Activated T-helper 17 cell treated with anti-CD3 and anti-CD28 coated beads, Interleukin-2, amount 50 U/mL, for 72 hours (primary cell): ENCODE measurements at regions not wholly inside any gene's neighbourhood (a gene's known extent, or its start where the extent isn't known, plus 50 kb on each side); places are given as distances from the start of the nearest gene placed in this dataset.
"Not testable (repeated sequence)": the region's sequence is repeated elsewhere in the genome, so short reads cannot be mapped to it uniquely, and the experiment has no call there.

Experiments used
- ATAC-seq: fragments of 150-1000 bp; cut with Tn5 transposase; replicated peaks from 2 replicates; pipeline ENCODE4 v1.10.0; 2021; ENCODE audit warnings: mild to moderate bottlenecking, moderate library complexity
- H3K27ac Mint-ChIP-seq: one replicate; pipeline ENCODE4 v1.8.0; 2022; ENCODE audit warnings: mixed read lengths
- H3K27me3 Mint-ChIP-seq: one replicate; pipeline ENCODE4 v1.8.0; 2022; ENCODE audit warnings: mixed read lengths
- H3K36me3 Mint-ChIP-seq: one replicate; pipeline ENCODE4 v1.8.0; 2022; ENCODE audit warnings: low read depth, mild to moderate bottlenecking, mixed read lengths
- H3K4me1 Mint-ChIP-seq: one replicate; pipeline ENCODE4 v1.8.0; 2022; ENCODE audit warnings: mixed read lengths
- H3K4me3 Mint-ChIP-seq: one replicate; pipeline ENCODE4 v1.8.0; 2022; ENCODE audit warnings: mild to moderate bottlenecking, mixed read lengths
- H3K9me3 Mint-ChIP-seq: one replicate; pipeline ENCODE4 v1.8.0; 2022; ENCODE audit warnings: mixed read lengths

- H3K27me3 Mint-ChIP-seq, result peaks cover 5% of the 10 kb centered on the region
- H3K9me3 Mint-ChIP-seq, result no peaks in the 10 kb centered on the region
- ATAC-seq, result no peak
- H3K27ac Mint-ChIP-seq, result no peak overlapping the region
- H3K36me3 Mint-ChIP-seq, result no peaks in the 10 kb centered on the region
- no peak overlapping the region for H3K4me3 Mint-ChIP-seq
- H3K4me1 Mint-ChIP-seq, result no peaks in the 10 kb centered on the region
Measured at GRCh38 chr16:87152221-87152755, 164.9 kb downstream of the C16orf95 start.

DNA sequence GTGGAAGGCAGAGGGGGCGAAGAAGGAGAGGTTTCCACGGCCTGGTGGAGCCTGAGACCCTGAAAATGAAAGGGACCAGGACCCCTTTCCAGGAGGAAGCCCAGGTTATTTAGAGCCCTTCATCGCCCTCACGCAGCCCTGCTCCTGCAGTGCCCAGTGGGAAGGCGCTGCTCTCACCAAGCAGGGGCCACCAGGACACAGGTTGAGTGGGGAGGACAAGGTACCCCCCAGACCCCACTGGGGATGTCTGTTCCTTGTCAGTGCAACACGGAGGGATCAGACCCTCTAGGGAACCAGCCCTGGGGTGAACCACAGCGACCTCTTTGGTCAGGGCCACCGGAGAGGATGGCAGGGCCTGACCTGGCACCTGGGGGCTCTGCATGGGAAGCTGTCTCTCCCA is 163.9 kb downstream of the C16orf95 start:
- H3K36me3 Mint-ChIP-seq, result no peaks in the 10 kb centered on the region
- no peaks in the 10 kb centered on the region for H3K4me1 Mint-ChIP-seq
- ATAC-seq, result no peak
- no peak overlapping the region for H3K4me3 Mint-ChIP-seq
- H3K27ac Mint-ChIP-seq, result no peak overlapping the region
- H3K9me3 Mint-ChIP-seq, result no peaks in the 10 kb centered on the region
- peaks cover 5% of the 10 kb centered on the region for H3K27me3 Mint-ChIP-seq

DNA sequence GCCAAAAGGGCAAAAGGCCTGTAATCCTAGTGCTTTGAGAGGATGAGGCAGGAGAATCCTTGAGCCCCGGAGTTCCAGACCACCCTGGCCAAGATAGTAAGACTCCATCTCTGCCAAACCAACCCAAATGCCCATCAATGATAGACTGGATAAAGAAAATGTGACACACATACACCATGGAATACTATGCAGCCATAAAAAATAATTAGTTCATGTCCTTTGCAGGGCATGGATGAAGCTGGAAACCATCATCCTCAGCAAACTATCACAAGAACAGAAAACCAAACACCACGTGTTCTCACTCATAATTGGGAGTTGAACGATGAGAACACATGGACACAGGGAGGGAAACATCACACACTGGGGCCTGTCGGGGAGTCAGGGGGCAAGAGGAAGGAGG is 161.9 kb downstream of the C16orf95 start:
- not testable (repeated sequence) for H3K9me3 Mint-ChIP-seq, H3K4me1 Mint-ChIP-seq, H3K36me3 Mint-ChIP-seq, H3K27ac Mint-ChIP-seq, H3K4me3 Mint-ChIP-seq, ATAC-seq, H3K27me3 Mint-ChIP-seq

DNA sequence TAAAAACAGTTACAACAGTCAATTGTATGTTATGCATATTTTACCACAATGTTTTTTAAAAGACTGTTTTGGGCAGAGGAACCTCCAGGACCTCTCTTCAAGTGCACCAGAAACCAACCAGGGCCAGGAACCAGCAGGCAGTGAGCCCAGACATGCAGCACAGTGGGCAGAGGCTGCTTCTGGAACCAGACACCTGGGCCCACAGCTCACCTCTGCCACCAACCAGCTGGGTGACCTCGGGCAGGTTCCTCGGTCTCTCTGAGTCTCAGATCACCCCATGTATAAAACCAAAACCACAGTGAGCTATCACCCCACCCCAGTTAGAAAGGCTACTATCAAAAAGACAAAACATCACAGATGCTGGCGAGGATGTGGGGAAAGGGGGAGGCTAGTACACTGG is 161.0 kb downstream of the C16orf95 start:
- Mint-ChIP-seq H3K27ac (no peak overlapping the region), H3K27me3 (peaks cover 5% of the 10 kb centered on the region), H3K36me3 (no peaks in the 10 kb centered on the region), H3K4me1 (no peaks in the 10 kb centered on the region), H3K4me3 (no peak overlapping the region), H3K9me3 (no peaks in the 10 kb centered on the region)
- no peak for ATAC-seq

DNA sequence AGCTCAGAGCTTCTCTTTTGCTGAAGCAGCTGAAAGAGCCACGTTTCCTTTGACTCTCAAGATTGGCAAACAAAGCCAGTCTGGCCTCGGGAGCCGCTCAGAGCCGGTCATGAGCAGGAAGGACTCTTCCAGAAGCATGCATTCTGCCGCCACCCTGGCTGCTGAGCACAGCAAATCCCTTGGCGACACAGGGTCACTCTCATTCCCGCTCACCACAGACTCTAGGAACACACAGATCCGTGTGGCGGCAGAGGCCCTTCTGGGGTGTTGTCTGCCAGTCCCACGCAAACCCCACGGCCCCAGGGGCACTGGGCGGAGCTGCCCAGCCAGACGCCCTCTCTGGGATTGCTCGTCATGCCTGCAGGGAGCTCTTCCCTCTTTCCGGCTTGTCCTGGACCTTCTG is 157.0 kb downstream of the C16orf95 start:
- Mint-ChIP-seq H3K9me3 (peaks cover 4% of the 10 kb centered on the region), H3K4me1 (peaks cover 5% of the 10 kb centered on the region), H3K36me3 (peaks cover 6% of the 10 kb centered on the region), H3K4me3 (no peak overlapping the region), H3K27me3 (peaks cover 5% of the 10 kb centered on the region), H3K27ac (no peak overlapping the region)
- no peak for ATAC-seq

GRCh38 chr16:87160701-87161337 is 156.4 kb downstream of the C16orf95 start:
- H3K4me3 Mint-ChIP-seq, result no peak overlapping the region

DNA sequence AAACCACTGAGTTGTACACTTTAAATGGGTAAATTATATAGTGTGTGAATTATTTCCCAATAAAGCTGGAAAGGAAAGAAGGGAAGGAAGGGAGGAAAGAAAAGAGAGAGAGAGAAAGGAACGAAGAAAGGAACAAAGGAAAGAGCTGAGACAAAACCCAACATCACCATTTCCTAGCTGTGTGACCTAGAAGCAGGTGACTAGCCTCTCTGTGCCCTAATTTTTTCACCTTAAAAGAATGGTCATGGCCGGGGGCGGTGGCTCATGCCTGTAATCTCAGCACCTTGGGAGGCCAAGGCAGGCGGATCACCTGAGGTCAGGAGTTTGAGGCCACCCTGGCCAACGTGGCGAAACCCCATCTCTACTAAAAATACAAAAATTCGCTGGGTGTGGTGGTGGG is 155.8 kb downstream of the C16orf95 start:
- ATAC-seq, H3K27me3 Mint-ChIP-seq, H3K36me3 Mint-ChIP-seq, H3K9me3 Mint-ChIP-seq, H3K4me3 Mint-ChIP-seq, H3K4me1 Mint-ChIP-seq: not testable (repeated sequence)
- peak overlapping the region; percentile 67 for H3K27ac Mint-ChIP-seq

More at GRCh38 chr16:87160701-87161337, 156.4 kb downstream of the C16orf95 start:
- Mint-ChIP-seq H3K27ac (peak overlapping the region; percentile 67), H3K36me3 (peaks cover 6% of the 10 kb centered on the region), H3K9me3 (peaks cover 4% of the 10 kb centered on the region), H3K4me1 (peaks cover 5% of the 10 kb centered on the region), H3K27me3 (peaks cover 3% of the 10 kb centered on the region)
- peak; percentile 61 for ATAC-seq

GRCh38 chr16:87161822-87162676 is 155.1 kb downstream of the C16orf95 start:
- H3K36me3 Mint-ChIP-seq, result peaks cover 6% of the 10 kb centered on the region
- peaks cover 8% of the 10 kb centered on the region for H3K4me1 Mint-ChIP-seq
- peak; percentile 62 for ATAC-seq
- no peaks in the 10 kb centered on the region for H3K27me3 Mint-ChIP-seq
- H3K4me3 Mint-ChIP-seq, result no peak overlapping the region
- peak overlapping the region; percentile 37 for H3K27ac Mint-ChIP-seq
- peaks cover 4% of the 10 kb centered on the region for H3K9me3 Mint-ChIP-seq

- peak overlapping the region; percentile 37 for H3K27ac Mint-ChIP-seq
- not testable (repeated sequence) for H3K9me3 Mint-ChIP-seq, H3K27me3 Mint-ChIP-seq, ATAC-seq, H3K36me3 Mint-ChIP-seq, H3K4me1 Mint-ChIP-seq, H3K4me3 Mint-ChIP-seq
Measured at GRCh38 chr16:87162799-87163198, 154.4 kb downstream of the C16orf95 start.

DNA sequence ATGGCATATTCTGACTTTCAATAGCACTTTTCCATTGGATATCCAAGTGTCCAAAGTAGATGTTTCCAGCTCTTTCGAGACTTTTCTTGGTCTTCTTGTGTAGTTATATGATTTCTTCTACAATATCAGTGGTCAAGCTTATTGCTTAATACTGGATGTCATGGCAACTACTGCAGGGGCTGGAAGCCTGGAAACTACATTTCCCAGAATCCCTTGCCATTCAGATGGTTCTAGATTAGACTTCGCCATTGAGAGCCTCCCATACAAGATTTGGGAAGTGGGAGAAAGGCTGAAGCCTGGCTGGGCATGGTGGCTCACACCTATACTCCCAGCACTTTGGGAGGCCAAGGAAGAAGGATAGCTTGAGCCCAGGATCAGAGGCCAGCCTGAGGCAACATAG is 153.6 kb downstream of the C16orf95 start:
- peaks cover 10% of the 10 kb centered on the region for H3K4me1 Mint-ChIP-seq
- no peak overlapping the region for H3K27ac Mint-ChIP-seq
- peaks cover 4% of the 10 kb centered on the region for H3K9me3 Mint-ChIP-seq
- no peak overlapping the region for H3K4me3 Mint-ChIP-seq
- H3K27me3 Mint-ChIP-seq, result no peaks in the 10 kb centered on the region
- peaks cover 6% of the 10 kb centered on the region for H3K36me3 Mint-ChIP-seq
- ATAC-seq, result no peak

DNA sequence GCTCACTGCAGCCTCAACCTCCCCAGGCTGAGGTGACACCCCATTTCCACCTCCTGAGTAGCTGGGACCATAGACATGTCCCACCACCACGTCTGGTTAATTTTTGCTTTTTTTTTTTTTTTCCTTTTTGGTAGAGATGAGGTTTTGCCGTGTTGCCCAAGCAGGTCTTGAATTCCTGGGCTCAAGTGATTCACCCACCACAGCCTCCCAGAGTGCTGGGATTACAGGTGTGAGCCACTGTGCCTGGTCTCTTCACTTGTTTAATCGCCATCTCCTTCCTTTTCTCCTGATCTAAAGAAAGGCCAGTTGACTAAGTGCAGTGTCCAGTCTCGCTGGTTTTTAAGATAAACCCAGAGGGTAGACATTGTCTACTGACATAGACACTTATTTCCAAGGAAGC is 152.0 kb downstream of the C16orf95 start:
- no peak overlapping the region for H3K27ac Mint-ChIP-seq
- H3K36me3 Mint-ChIP-seq, result peaks cover 6% of the 10 kb centered on the region
- H3K27me3 Mint-ChIP-seq, result no peaks in the 10 kb centered on the region
- H3K4me3 Mint-ChIP-seq, result no peak overlapping the region
- H3K4me1 Mint-ChIP-seq, result peaks cover 10% of the 10 kb centered on the region
- ATAC-seq, result peak; percentile 30
- H3K9me3 Mint-ChIP-seq, result peaks cover 4% of the 10 kb centered on the region

GRCh38 chr16:87165885-87166284 is 151.3 kb downstream of the C16orf95 start:
- no peak for ATAC-seq
- Mint-ChIP-seq H3K36me3 (peaks cover 6% of the 10 kb centered on the region), H3K4me3 (no peak overlapping the region), H3K27me3 (no peaks in the 10 kb centered on the region), H3K9me3 (peaks cover 4% of the 10 kb centered on the region), H3K27ac (no peak overlapping the region), H3K4me1 (peaks cover 10% of the 10 kb centered on the region)

GRCh38 chr16:87166321-87166720 is 150.9 kb downstream of the C16orf95 start:
- H3K9me3 Mint-ChIP-seq, result peaks cover 4% of the 10 kb centered on the region
- peaks cover 6% of the 10 kb centered on the region for H3K36me3 Mint-ChIP-seq
- no peak for ATAC-seq
- H3K27me3 Mint-ChIP-seq, result no peaks in the 10 kb centered on the region
- peaks cover 10% of the 10 kb centered on the region for H3K4me1 Mint-ChIP-seq
- no peak overlapping the region for H3K4me3 Mint-ChIP-seq
- no peak overlapping the region for H3K27ac Mint-ChIP-seq

- H3K9me3 Mint-ChIP-seq, result peaks cover 4% of the 10 kb centered on the region
- no peak overlapping the region for H3K27ac Mint-ChIP-seq
- no peaks in the 10 kb centered on the region for H3K27me3 Mint-ChIP-seq
- H3K4me1 Mint-ChIP-seq, result peaks cover 10% of the 10 kb centered on the region
- no peak overlapping the region for H3K4me3 Mint-ChIP-seq
- peaks cover 6% of the 10 kb centered on the region for H3K36me3 Mint-ChIP-seq
- ATAC-seq, result peak; percentile 48
Measured at GRCh38 chr16:87166934-87167333, 150.3 kb downstream of the C16orf95 start.

DNA sequence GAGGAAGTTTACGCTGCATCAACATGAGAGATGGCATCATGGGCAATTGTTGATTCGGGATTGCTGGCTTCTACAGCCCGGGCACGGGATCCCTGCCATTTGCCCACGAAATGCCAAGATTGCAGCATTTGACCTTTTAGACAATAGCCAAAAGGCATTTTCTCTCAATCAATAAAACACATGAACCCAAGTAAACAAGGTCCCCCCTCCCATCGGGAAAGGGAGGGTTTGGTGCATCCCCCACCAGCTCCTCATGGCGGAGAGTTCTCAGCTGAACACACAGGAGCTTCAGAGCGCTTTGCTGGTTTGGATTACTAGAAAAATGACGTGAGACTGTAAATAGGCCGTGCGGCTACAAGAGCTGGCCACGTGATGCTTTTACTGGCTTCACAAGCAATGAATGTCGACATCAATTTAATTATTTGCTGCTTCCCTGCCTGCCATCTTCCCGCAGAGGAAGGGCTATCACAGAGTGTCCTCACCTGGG is 147.6 kb downstream of the C16orf95 start:
- no peak overlapping the region for H3K27ac Mint-ChIP-seq
- ATAC-seq, result no peak
- H3K9me3 Mint-ChIP-seq, result no peaks in the 10 kb centered on the region
- no peaks in the 10 kb centered on the region for H3K27me3 Mint-ChIP-seq
- no peak overlapping the region for H3K4me3 Mint-ChIP-seq
- H3K36me3 Mint-ChIP-seq, result no peaks in the 10 kb centered on the region
- H3K4me1 Mint-ChIP-seq, result peaks cover 4% of the 10 kb centered on the region
